ENCODE measurements at regions not wholly inside any gene's neighbourhood (a gene's known extent, or its start where the extent isn't known, plus 50 kb on each side); places are given as distances from the start of the nearest gene placed in this dataset.

DNA sequence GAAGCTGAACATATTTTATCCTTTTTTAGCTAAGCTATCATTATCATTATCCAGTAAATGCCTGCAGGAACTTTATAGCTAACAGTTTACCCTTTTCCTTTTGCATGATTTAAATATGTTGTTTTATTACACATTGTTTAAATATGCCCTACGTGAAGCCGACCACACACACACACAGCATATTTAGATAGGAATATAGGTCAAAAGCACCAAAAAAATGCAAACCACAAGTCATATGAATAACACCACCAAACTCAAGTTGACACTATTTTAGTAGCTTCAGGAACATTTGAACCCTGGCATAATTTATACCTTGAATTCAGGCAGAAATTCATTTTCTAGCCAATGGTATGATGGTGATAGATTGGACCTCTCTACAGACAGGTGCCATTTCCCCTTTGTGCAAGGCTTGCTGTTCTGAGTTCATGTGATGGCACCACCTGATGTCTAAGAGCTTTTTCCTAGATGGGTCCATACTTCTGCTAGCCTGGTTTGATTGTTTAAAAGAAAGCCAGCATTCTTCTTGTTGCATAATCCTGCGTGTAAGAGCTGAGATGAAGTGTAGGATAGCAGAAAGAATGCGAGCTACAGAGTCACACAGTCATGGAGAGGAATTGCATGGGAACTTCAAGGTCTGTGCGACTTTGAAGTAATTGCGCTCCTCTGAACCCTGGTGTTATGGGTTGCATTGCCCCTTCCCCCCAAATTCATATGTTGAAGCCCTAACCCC is 454.8 kb upstream of the SOX5 start:
- TF ChIP-seq POLR2A (IDR thresholded peaks at IDR 0.05; ENCODE audit: extremely low read depth, insufficient read length), result no peak
- TF ChIP-seq, protein P1, sequence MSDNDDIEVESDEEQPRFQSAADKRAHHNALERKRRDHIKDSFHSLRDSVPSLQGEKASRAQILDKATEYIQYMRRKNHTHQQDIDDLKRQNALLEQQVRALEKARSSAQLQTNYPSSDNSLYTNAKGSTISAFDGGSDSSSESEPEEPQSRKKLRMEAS (IDR thresholded peaks at IDR 0.05; ENCODE audit: low read depth, low read length), result no peak
- no peak for TF ChIP-seq MYC (IDR thresholded peaks at IDR 0.05; ENCODE audit: low read depth, low read length)
- TF ChIP-seq, protein P2, sequence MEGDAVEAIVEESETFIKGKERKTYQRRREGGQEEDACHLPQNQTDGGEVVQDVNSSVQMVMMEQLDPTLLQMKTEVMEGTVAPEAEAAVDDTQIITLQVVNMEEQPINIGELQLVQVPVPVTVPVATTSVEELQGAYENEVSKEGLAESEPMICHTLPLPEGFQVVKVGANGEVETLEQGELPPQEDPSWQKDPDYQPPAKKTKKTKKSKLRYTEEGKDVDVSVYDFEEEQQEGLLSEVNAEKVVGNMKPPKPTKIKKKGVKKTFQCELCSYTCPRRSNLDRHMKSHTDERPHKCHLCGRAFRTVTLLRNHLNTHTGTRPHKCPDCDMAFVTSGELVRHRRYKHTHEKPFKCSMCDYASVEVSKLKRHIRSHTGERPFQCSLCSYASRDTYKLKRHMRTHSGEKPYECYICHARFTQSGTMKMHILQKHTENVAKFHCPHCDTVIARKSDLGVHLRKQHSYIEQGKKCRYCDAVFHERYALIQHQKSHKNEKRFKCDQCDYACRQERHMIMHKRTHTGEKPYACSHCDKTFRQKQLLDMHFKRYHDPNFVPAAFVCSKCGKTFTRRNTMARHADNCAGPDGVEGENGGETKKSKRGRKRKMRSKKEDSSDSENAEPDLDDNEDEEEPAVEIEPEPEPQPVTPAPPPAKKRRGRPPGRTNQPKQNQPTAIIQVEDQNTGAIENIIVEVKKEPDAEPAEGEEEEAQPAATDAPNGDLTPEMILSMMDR (IDR thresholded peaks at IDR 0.05; ENCODE audit: low read depth, low read length), result no peak
- no peak for DNase-seq (ENCODE audit: low read depth)
- no peak overlapping the region for H3K4me3 ChIP-seq (ENCODE audit: low read depth, low read length)

- no peak for DNase-seq (ENCODE audit: low read depth)
These were observed 451.1 kb upstream of the SOX5 start for GRCh38 chr12:24400533-24400932.

DNA sequence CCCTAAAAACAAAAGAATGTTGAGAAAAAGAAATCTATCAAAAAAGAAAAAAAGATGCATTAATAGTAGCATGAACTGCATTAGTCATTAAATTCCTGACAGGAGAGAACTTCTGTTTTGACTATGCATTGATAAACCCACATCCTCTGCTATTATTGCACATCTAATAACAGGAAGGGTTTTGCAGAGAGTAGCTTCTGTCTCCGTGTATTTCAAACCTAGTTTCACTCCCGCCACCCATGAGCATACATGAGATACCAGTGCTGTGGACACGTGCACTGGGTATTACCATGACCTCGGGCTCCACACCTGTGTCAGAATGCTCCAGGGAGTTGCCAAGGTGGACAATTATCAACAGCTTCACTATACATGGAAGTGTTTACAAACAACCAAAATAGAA is 449.1 kb upstream of the SOX5 start:
- TF ChIP-seq, protein P2 (IDR thresholded peaks at IDR 0.05; ENCODE audit: low read depth, low read length), result no peak
- TF ChIP-seq MYC (IDR thresholded peaks at IDR 0.05; ENCODE audit: low read depth, low read length) (no peak), POLR2A (IDR thresholded peaks at IDR 0.05; ENCODE audit: extremely low read depth, insufficient read length) (no peak)
- TF ChIP-seq, protein P1 (IDR thresholded peaks at IDR 0.05; ENCODE audit: low read depth, low read length), result no peak
- no peak overlapping the region for H3K4me3 ChIP-seq (ENCODE audit: low read depth, low read length)
- no peak for DNase-seq (ENCODE audit: low read depth)

More at GRCh38 chr12:24400533-24400932, 451.1 kb upstream of the SOX5 start:
- TF ChIP-seq, protein P2 (IDR thresholded peaks at IDR 0.05; ENCODE audit: low read depth, low read length), result no peak
- TF ChIP-seq MYC (IDR thresholded peaks at IDR 0.05; ENCODE audit: low read depth, low read length) (no peak), POLR2A (IDR thresholded peaks at IDR 0.05; ENCODE audit: extremely low read depth, insufficient read length) (no peak)
- TF ChIP-seq, protein P1 (IDR thresholded peaks at IDR 0.05; ENCODE audit: low read depth, low read length), result no peak
- H3K4me3 ChIP-seq (ENCODE audit: low read depth, low read length), result no peak overlapping the region

DNA sequence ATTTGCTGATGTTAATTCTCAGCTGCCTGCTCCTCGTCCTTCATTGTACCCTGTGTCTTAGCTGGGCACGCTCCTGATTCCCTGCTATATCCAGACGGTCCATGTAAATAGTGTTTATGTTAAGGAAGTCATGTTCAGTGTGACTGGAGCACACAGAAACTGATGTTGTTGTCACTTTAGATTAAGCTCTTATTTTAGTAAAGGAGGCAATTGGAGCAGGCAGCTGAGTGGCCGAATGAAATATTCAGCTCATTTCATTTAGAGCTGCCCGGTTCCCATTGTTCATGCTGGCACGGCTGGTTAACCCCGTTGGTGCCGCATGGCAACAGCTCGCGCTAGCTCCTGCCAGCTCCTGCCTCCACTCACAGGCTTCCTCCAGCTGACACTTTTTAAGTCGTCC is 446.8 kb upstream of the SOX5 start:
- TF ChIP-seq MYC (IDR thresholded peaks at IDR 0.05; ENCODE audit: low read depth, low read length), result no peak
- TF ChIP-seq, protein P1 (IDR thresholded peaks at IDR 0.05; ENCODE audit: low read depth, low read length), result no peak
- TF ChIP-seq, protein P2 (IDR thresholded peaks at IDR 0.05; ENCODE audit: low read depth, low read length), result no peak
- no peak for TF ChIP-seq POLR2A (IDR thresholded peaks at IDR 0.05; ENCODE audit: extremely low read depth, insufficient read length)
- DNase-seq (ENCODE audit: low read depth), result no peak
- H3K4me3 ChIP-seq (ENCODE audit: low read depth, low read length), result no peak overlapping the region

GRCh38 chr12:24394246-24394645 is 444.8 kb upstream of the SOX5 start:
- TF ChIP-seq POLR2A (IDR thresholded peaks at IDR 0.05; ENCODE audit: extremely low read depth, insufficient read length), result no peak
- no peak overlapping the region for H3K4me3 ChIP-seq (ENCODE audit: low read depth, low read length)
- no peak for DNase-seq (ENCODE audit: low read depth)

DNA sequence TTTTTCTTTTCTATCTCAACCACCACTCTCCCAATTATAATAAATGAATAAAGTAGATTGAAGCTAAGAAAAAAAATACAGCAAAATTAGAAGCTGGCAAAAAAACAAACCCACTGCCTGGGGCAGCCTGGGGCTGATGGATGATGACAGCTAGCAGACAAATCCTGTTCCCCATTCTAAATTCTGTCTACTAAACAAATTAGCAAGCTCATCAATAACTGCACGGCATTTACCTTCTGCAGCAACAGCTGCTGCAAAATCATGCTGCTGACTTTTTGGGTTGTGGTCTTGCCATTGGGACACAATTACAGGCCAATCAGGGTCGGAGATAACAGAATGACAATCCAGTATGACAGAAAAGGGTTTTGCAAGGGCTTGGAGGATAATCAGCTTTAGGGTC is 443.6 kb upstream of the SOX5 start:
- no peak overlapping the region for H3K4me3 ChIP-seq (ENCODE audit: low read depth, low read length)
- TF ChIP-seq MYC (IDR thresholded peaks at IDR 0.05; ENCODE audit: low read depth, low read length) (no peak), POLR2A (IDR thresholded peaks at IDR 0.05; ENCODE audit: extremely low read depth, insufficient read length) (no peak)
- TF ChIP-seq, protein P1 (IDR thresholded peaks at IDR 0.05; ENCODE audit: low read depth, low read length), result no peak

More for the DNA sequence above, 443.6 kb upstream of the SOX5 start:
- DNase-seq (ENCODE audit: low read depth), result no peak

Measured in NB4 (cell line).